ENCODE measurements at regions not wholly inside any gene's neighbourhood (a gene's known extent, or its start where the extent isn't known, plus 50 kb on each side); places are given as distances from the start of the nearest gene placed in this dataset.

GRCh38 chr12:43198608-43199007 lies 353.4 kb downstream of the ADAMTS20 start:
- H3K4me3 Mint-ChIP-seq: no peak overlapping the region
- H3K79me1 ChIP-seq (ENCODE audit: insufficient read depth, low read depth, low read length, poor library complexity, severe bottlenecking): no peaks in the 10 kb centered on the region
- H2BK120ac ChIP-seq (ENCODE audit: low read depth, low read length, poor library complexity, severe bottlenecking): no peak overlapping the region
- H3K36me3 Mint-ChIP-seq (ENCODE audit: insufficient read depth in 1 of 3, low read depth in 3 of 3): peaks cover 0 to 3% (median 0%) of the 10 kb centered on the region in 3 experiments; a peak in 1 of 7 replicates
- H2AFZ ChIP-seq (ENCODE audit: low read length): no peak overlapping the region
- TF ChIP-seq CTCF (conservative IDR thresholded peaks at IDR 0.05): no peak
- H2BK12ac ChIP-seq (ENCODE audit: insufficient read length, low read depth, low read length): no peak overlapping the region
- DNase-seq: no peak
- H3K4me1 Mint-ChIP-seq: no peaks in the 10 kb centered on the region
- no peaks in the 10 kb centered on the region for H3K9me3 Mint-ChIP-seq
- no peaks in the 10 kb centered on the region for H3K79me2 ChIP-seq (ENCODE audit: insufficient read depth, low read length)
- no peak overlapping the region for H3K27ac ChIP-seq (ENCODE audit: insufficient read length, low read depth, low read length)
- no peak overlapping the region for H2BK5ac ChIP-seq (ENCODE audit: insufficient read length, low read length)
- H3K56ac ChIP-seq (ENCODE audit: insufficient read length, low read depth, low read length): no peak overlapping the region
- H3K18ac ChIP-seq (ENCODE audit: insufficient read length, low read depth, low read length): no peak overlapping the region
- H3K23ac ChIP-seq (ENCODE audit: insufficient read length, low read depth, low read length): no peak overlapping the region
- no CpG with 5 or more reads among the region's 2 CpGs for WGBS (ENCODE audit: extremely low coverage, insufficient read length, low lambda C conversion rate)
- H3K4ac ChIP-seq (ENCODE audit: low read depth, low read length): no peak overlapping the region
- H4K91ac ChIP-seq (ENCODE audit: insufficient read length, low read depth, low read length): no peak overlapping the region
- no peaks in the 10 kb centered on the region for H3K4me1 ChIP-seq (ENCODE audit: insufficient read depth, low read length)
- no peak overlapping the region for H4K5ac ChIP-seq (ENCODE audit: insufficient read length, low read depth, low read length)
- H3K27me3 ChIP-seq (ENCODE audit: insufficient read depth, low read length): no peaks in the 10 kb centered on the region
- no peak overlapping the region for H2AK5ac ChIP-seq (ENCODE audit: insufficient read length, low read length)
- H3K27ac Mint-ChIP-seq: no peak overlapping the region
- H2BK15ac ChIP-seq (ENCODE audit: low read depth, low read length): no peak overlapping the region
- H3K14ac ChIP-seq (ENCODE audit: insufficient read depth, low read length): no peak overlapping the region
- H4K8ac ChIP-seq (replicated peaks; ENCODE audit: insufficient read length, low read depth, low read length): no peak overlapping the region
- H3K27me3 Mint-ChIP-seq (ENCODE audit: low read depth): no peaks in the 10 kb centered on the region
- H3K4me2 ChIP-seq (ENCODE audit: insufficient read depth, insufficient read length, low read length): no peak overlapping the region
- H3T11ph ChIP-seq (ENCODE audit: low read length): no peak overlapping the region
- no peaks in the 10 kb centered on the region for H4K20me1 ChIP-seq (ENCODE audit: control insufficient read depth, insufficient read depth, insufficient read length)
- H3K23me2 ChIP-seq (ENCODE audit: insufficient read length, low read depth, low read length, poor library complexity, severe bottlenecking): no peaks in the 10 kb centered on the region
- H3K9me3 ChIP-seq (ENCODE audit: control insufficient read depth, low read depth, low read length): no peaks in the 10 kb centered on the region
- H2BK20ac ChIP-seq (ENCODE audit: low read depth, low read length, poor library complexity, severe bottlenecking): no peak overlapping the region
- H3K9ac ChIP-seq (ENCODE audit: extremely low read depth, insufficient read length, low read length): no peak overlapping the region
